ENCODE measurements at regions not wholly inside any gene's neighbourhood (a gene's known extent, or its start where the extent isn't known, plus 50 kb on each side); places are given as distances from the start of the nearest gene placed in this dataset.
A peak's percentile ranks its signal among the peaks of the same experiment; 100 is the strongest.
"Not testable (repeated sequence)": the region's sequence is repeated elsewhere in the genome, so short reads cannot be mapped to it uniquely, and the experiment has no call there.

DNA sequence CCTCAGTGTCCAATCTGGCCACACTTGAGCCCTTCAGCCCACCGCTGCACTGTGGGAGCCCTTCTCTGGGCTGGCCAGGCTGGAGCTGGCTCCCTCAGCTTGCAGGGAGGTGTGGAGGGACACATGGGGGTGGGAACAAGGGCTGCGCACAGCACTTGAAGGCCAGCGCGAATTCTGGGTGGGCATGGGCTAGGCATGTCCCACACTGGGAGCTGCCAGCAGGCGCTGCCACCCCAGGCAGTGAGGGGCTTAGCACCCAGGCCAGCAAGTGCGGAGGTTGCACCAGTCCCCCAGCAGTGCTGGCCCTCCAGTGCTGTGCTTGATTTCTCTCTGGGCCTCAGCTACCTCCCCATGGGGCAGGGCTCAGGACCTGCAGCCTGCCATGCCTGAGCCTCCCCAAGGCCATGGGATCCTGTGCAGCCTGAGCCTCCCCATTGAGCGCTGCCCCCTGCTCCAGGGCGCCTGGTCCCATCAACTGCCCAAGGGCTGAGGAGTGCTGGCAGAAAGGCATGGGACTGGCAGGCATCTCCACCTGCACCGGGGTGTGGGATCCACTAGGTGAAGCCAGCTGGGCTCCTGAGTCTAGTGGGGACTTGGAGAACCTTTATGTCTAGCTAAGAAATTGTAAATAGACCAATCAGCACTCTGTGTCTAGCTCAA, 148.2 kb downstream of the EMB start:
- FAIRE-seq = no peak
- Histone ChIP-seq H3K9ac (ENCODE audit: low read length in 3 of 3) (no peak overlapping the region), H3K27ac (ENCODE audit: low read depth in 2 of 2, low read length in 2 of 2) (no peak overlapping the region), H3K27me3 (ENCODE audit: control insufficient read depth, insufficient read depth, low read length) (no peaks in the 10 kb centered on the region), H3K4me3 (ENCODE audit: low read length in 3 of 3) (no peak overlapping the region), H3K9me3 (ENCODE audit: control insufficient read depth in 2 of 3, insufficient read depth in 1 of 3, low read length in 3 of 3) (no peaks in the 10 kb centered on the region), H3K4me1 (ENCODE audit: control insufficient read depth in 2 of 3, insufficient read depth in 2 of 3, low read depth in 1 of 3, low read length in 3 of 3) (no peaks in the 10 kb centered on the region), H3K36me3 (ENCODE audit: control insufficient read depth in 2 of 3, insufficient read depth in 3 of 3, low read length in 3 of 3) (no peaks in the 10 kb centered on the region)
- intact Hi-C loops (cut with DNase I) = no loop called here
- DNase-seq = peak in 1 of 5 donors; percentile 55
- TF ChIP-seq, protein P1, sequence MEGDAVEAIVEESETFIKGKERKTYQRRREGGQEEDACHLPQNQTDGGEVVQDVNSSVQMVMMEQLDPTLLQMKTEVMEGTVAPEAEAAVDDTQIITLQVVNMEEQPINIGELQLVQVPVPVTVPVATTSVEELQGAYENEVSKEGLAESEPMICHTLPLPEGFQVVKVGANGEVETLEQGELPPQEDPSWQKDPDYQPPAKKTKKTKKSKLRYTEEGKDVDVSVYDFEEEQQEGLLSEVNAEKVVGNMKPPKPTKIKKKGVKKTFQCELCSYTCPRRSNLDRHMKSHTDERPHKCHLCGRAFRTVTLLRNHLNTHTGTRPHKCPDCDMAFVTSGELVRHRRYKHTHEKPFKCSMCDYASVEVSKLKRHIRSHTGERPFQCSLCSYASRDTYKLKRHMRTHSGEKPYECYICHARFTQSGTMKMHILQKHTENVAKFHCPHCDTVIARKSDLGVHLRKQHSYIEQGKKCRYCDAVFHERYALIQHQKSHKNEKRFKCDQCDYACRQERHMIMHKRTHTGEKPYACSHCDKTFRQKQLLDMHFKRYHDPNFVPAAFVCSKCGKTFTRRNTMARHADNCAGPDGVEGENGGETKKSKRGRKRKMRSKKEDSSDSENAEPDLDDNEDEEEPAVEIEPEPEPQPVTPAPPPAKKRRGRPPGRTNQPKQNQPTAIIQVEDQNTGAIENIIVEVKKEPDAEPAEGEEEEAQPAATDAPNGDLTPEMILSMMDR (IDR thresholded peaks at IDR 0.05; ENCODE audit: borderline replicate concordance, extremely low read depth, insufficient read depth) = no peak

DNA sequence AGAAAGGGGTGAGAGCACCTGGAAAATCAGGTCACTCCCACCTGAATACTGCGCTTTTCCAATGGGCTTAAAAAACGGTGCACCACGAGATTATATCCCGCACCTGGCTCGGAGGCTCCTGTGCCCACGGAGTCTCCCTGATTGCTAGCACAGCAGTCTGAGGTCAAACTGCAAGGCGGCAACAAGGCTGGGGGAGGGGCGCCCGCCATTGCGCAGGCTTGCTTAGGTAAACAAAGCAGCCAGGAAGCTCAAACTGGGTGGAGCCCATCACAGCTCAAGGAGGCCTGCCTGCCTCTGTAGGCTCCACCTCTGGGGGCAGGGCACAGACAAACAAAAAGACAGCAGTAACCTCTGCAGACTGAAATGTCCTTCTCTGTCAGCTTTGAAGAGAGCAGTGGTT, 160.6 kb downstream of the EMB start:
- H3K27ac ChIP-seq (ENCODE audit: low read depth in 2 of 2, low read length in 2 of 2); H3K9ac ChIP-seq (ENCODE audit: low read length in 3 of 3); H3K36me3 ChIP-seq (ENCODE audit: control insufficient read depth in 2 of 3, insufficient read depth in 3 of 3, low read length in 3 of 3); intact Hi-C loops (cut with DNase I); H3K27me3 ChIP-seq (ENCODE audit: control insufficient read depth, insufficient read depth, low read length); H3K9me3 ChIP-seq (ENCODE audit: control insufficient read depth in 2 of 3, insufficient read depth in 1 of 3, low read length in 3 of 3); FAIRE-seq; H3K4me1 ChIP-seq (ENCODE audit: control insufficient read depth in 2 of 3, insufficient read depth in 2 of 3, low read depth in 1 of 3, low read length in 3 of 3); H3K4me3 ChIP-seq (ENCODE audit: low read length in 3 of 3): not testable (repeated sequence)
- peak in 1 of 5 donors; percentile 18 for DNase-seq

Measured in kidney (tissue), 13 donors.